ENCODE measurements at regions not wholly inside any gene's neighbourhood (a gene's known extent, or its start where the extent isn't known, plus 50 kb on each side); places are given as distances from the start of the nearest gene placed in this dataset.

- TF ChIP-seq, protein P1, sequence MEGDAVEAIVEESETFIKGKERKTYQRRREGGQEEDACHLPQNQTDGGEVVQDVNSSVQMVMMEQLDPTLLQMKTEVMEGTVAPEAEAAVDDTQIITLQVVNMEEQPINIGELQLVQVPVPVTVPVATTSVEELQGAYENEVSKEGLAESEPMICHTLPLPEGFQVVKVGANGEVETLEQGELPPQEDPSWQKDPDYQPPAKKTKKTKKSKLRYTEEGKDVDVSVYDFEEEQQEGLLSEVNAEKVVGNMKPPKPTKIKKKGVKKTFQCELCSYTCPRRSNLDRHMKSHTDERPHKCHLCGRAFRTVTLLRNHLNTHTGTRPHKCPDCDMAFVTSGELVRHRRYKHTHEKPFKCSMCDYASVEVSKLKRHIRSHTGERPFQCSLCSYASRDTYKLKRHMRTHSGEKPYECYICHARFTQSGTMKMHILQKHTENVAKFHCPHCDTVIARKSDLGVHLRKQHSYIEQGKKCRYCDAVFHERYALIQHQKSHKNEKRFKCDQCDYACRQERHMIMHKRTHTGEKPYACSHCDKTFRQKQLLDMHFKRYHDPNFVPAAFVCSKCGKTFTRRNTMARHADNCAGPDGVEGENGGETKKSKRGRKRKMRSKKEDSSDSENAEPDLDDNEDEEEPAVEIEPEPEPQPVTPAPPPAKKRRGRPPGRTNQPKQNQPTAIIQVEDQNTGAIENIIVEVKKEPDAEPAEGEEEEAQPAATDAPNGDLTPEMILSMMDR (IDR thresholded peaks at IDR 0.05; ENCODE audit: low read depth, low read length, missing control alignments), result no peak
- no peak overlapping the region for H3K4me3 ChIP-seq (ENCODE audit: low read depth, low read length)
- no peak for DNase-seq (ENCODE audit: low read depth)
Measured at GRCh38 chr4:12172198-12172973, 743.7 kb upstream of the HS3ST1 start.

DNA sequence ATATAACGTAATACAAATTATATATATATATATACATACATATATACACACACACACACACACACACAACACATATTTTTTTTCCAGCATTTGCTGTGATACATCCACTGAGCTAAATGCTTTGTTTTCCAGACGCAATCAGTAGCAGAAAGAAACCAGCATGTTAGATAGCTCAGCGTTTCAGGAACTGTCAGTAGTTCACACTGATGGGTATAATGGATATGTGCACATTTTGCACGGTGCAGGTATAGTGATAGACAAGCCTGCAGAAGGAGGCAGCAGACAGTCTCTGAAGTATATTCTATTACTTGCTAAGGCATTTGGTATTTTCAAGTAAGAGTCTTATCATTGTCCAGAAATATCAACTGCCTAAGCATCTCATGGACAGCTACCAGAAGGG is 741.6 kb upstream of the HS3ST1 start:
- DNase-seq (ENCODE audit: low read depth), result no peak
- TF ChIP-seq, protein P1 (IDR thresholded peaks at IDR 0.05; ENCODE audit: low read depth, low read length, missing control alignments), result no peak
- H3K4me3 ChIP-seq (ENCODE audit: low read depth, low read length), result no peak overlapping the region

DNA sequence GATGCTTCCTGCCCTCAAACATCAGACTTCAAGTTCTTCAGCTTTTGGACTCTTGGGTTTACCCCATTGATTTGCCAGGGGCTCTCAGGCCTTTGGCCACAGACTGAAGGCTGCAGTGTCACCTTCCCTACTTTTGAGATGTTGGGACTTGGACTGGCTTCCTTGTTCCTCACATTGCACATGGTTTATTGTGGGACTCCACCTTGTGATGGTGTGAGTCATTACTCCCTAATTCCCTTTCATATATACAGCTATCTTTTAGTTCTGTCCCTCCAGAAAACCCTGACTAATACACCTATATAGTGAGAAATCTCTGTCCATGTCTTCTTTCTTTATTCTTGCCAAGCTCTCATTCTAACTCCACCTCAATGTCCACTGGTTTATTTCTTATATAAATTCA is 736.9 kb upstream of the HS3ST1 start:
- no peak for DNase-seq (ENCODE audit: low read depth)
- no peak overlapping the region for H3K4me3 ChIP-seq (ENCODE audit: low read depth, low read length)
- TF ChIP-seq, protein P1 (IDR thresholded peaks at IDR 0.05; ENCODE audit: low read depth, low read length, missing control alignments), result no peak

- TF ChIP-seq, protein P1 (IDR thresholded peaks at IDR 0.05; ENCODE audit: low read depth, low read length, missing control alignments), result no peak
- no peak for DNase-seq (ENCODE audit: low read depth)
- H3K4me3 ChIP-seq (ENCODE audit: low read depth, low read length), result no peak overlapping the region
Measured at GRCh38 chr4:12146339-12146738, 717.6 kb upstream of the HS3ST1 start.

DNA sequence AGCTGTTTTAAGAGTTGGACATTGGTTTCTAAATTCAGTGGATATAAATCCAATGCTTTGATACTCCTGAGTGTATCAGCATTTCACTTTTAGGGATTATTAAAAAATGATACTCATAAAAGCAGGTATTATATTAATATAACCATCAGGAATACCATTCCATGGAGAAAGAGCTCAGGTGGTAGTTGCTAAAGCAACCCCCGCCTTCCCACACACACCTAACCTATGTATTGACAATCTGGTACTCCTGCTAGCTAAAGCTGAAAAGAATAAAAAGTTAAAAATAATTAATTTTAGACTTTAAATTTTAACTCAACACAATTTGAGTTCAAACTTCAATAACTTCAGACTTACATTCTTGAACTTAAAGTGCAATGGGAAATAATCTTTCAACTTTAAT is 717.1 kb upstream of the HS3ST1 start:
- DNase-seq (ENCODE audit: low read depth), result no peak
- no peak overlapping the region for H3K4me3 ChIP-seq (ENCODE audit: low read depth, low read length)
- TF ChIP-seq, protein P1 (IDR thresholded peaks at IDR 0.05; ENCODE audit: low read depth, low read length, missing control alignments), result no peak

DNA sequence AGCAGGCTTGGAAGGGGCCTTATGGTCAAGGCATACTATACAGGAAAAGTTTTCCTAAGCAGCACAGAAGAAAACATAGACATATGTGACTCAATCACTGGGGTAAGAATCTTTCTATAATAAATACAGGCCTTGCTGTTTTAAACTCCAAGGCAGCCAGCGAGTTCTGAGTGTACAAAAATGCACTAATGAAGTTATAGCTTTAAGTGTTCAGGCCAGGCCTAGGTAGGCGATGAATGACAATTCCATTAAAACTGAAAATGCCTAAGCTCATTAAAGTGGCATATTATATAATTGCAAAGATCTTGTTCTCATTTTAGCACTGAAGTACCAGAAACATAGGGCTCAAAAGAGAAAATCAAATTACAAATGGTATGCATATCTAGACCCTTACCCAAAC is 716.4 kb upstream of the HS3ST1 start:
- DNase-seq (ENCODE audit: low read depth), result no peak
- no peak overlapping the region for H3K4me3 ChIP-seq (ENCODE audit: low read depth, low read length)
- TF ChIP-seq, protein P1 (IDR thresholded peaks at IDR 0.05; ENCODE audit: low read depth, low read length, missing control alignments), result no peak

- TF ChIP-seq, protein P1 (IDR thresholded peaks at IDR 0.05; ENCODE audit: low read depth, low read length, missing control alignments), result no peak
- H3K4me3 ChIP-seq (ENCODE audit: low read depth, low read length), result no peak overlapping the region
- DNase-seq (ENCODE audit: low read depth), result no peak
Measured at GRCh38 chr4:12144051-12144450, 715.4 kb upstream of the HS3ST1 start.

All from GM12864 (cell line).